ENCODE measurements at regions not wholly inside any gene's neighbourhood (a gene's known extent, or its start where the extent isn't known, plus 50 kb on each side); places are given as distances from the start of the nearest gene placed in this dataset.

GRCh38 chr5:40288800-40289485, 390.8 kb upstream of the PTGER4 start:
- WGBS: 89% methylated on average over 4 of the region's 4 CpGs
- DNase-seq (ENCODE audit: low spot score in 2 of 2): no peak
- H3K4me3 ChIP-seq: no peak overlapping the region
- no peaks in the 10 kb centered on the region for H3K4me1 ChIP-seq
- no peak overlapping the region for H3K27ac ChIP-seq
- TF ChIP-seq EP300 (IDR thresholded peaks at IDR 0.05) (no peak), POLR2AphosphoS5 (IDR thresholded peaks at IDR 0.05) (no peak), POLR2A (IDR thresholded peaks at IDR 0.05) (no peak), CTCF (IDR thresholded peaks at IDR 0.05) (no peak)
- no peaks in the 10 kb centered on the region for H3K36me3 ChIP-seq
- no peaks in the 10 kb centered on the region for H3K27me3 ChIP-seq
- H3K9me3 ChIP-seq: no peaks in the 10 kb centered on the region

- 71% methylated on average over 3 of the region's 3 CpGs for WGBS
- DNase-seq (ENCODE audit: low spot score in 2 of 2): no peak
- no peaks in the 10 kb centered on the region for H3K9me3 ChIP-seq
- no peak overlapping the region for H3K4me3 ChIP-seq
- H3K27me3 ChIP-seq: no peaks in the 10 kb centered on the region
- no peak overlapping the region for H3K27ac ChIP-seq
- TF ChIP-seq EP300 (IDR thresholded peaks at IDR 0.05) (no peak), CTCF (IDR thresholded peaks at IDR 0.05) (no peak), POLR2AphosphoS5 (IDR thresholded peaks at IDR 0.05) (no peak), POLR2A (IDR thresholded peaks at IDR 0.05) (no peak)
- H3K4me1 ChIP-seq: no peaks in the 10 kb centered on the region
- no peaks in the 10 kb centered on the region for H3K36me3 ChIP-seq
Measured at GRCh38 chr5:40284863-40285262, 394.9 kb upstream of the PTGER4 start.

GRCh38 chr5:40278881-40279280, 400.8 kb upstream of the PTGER4 start:
- Histone ChIP-seq H3K9me3 (no peaks in the 10 kb centered on the region), H3K27me3 (no peaks in the 10 kb centered on the region), H3K27ac (no peak overlapping the region), H3K4me1 (peaks cover 6% of the 10 kb centered on the region), H3K36me3 (no peaks in the 10 kb centered on the region), H3K4me3 (no peak overlapping the region)
- 68% methylated on average over 5 of the region's 5 CpGs for WGBS
- DNase-seq (ENCODE audit: low spot score in 2 of 2): no peak
- TF ChIP-seq CTCF (IDR thresholded peaks at IDR 0.05) (no peak), POLR2A (IDR thresholded peaks at IDR 0.05) (no peak), EP300 (IDR thresholded peaks at IDR 0.05) (no peak), POLR2AphosphoS5 (IDR thresholded peaks at IDR 0.05) (no peak)

GRCh38 chr5:40277161-40277906, 402.4 kb upstream of the PTGER4 start:
- no peaks in the 10 kb centered on the region for H3K9me3 ChIP-seq
- no peak for DNase-seq (ENCODE audit: low spot score in 2 of 2)
- peaks cover 9% of the 10 kb centered on the region for H3K4me1 ChIP-seq
- H3K36me3 ChIP-seq: no peaks in the 10 kb centered on the region
- no peak overlapping the region for H3K4me3 ChIP-seq
- TF ChIP-seq CTCF (IDR thresholded peaks at IDR 0.05): no peak
- TF ChIP-seq POLR2A (IDR thresholded peaks at IDR 0.05): no peak
- TF ChIP-seq POLR2AphosphoS5 (IDR thresholded peaks at IDR 0.05): no peak
- TF ChIP-seq EP300 (IDR thresholded peaks at IDR 0.05): no peak
- 82% methylated on average over 4 of the region's 4 CpGs for WGBS
- H3K27me3 ChIP-seq: no peaks in the 10 kb centered on the region
- H3K27ac ChIP-seq: no peak overlapping the region

GRCh38 chr5:40276426-40277102, 403.2 kb upstream of the PTGER4 start:
- H3K4me1 ChIP-seq: peaks cover 16% of the 10 kb centered on the region
- no peaks in the 10 kb centered on the region for H3K27me3 ChIP-seq
- WGBS: 91% methylated on average over 5 of the region's 5 CpGs
- TF ChIP-seq EP300 (IDR thresholded peaks at IDR 0.05): no peak
- TF ChIP-seq CTCF (IDR thresholded peaks at IDR 0.05): no peak
- no peak for TF ChIP-seq POLR2A (IDR thresholded peaks at IDR 0.05)
- no peak for TF ChIP-seq POLR2AphosphoS5 (IDR thresholded peaks at IDR 0.05)
- H3K36me3 ChIP-seq: no peaks in the 10 kb centered on the region
- H3K27ac ChIP-seq: no peak overlapping the region
- H3K9me3 ChIP-seq: no peaks in the 10 kb centered on the region
- no peak overlapping the region for H3K4me3 ChIP-seq
- no peak for DNase-seq (ENCODE audit: low spot score in 2 of 2)
